ENCODE measurements at regions not wholly inside any gene's neighbourhood (a gene's known extent, or its start where the extent isn't known, plus 50 kb on each side); places are given as distances from the start of the nearest gene placed in this dataset.
"Not testable (repeated sequence)": the region's sequence is repeated elsewhere in the genome, so short reads cannot be mapped to it uniquely, and the experiment has no call there.

GRCh38 chr7:136266457-136266856, 289.3 kb upstream of the MTPN start:
- Histone ChIP-seq H3K4me3 (no peak overlapping the region), H3K4me1 (no peaks in the 10 kb centered on the region), H3K36me3 (no peaks in the 10 kb centered on the region), H3K27me3 (ENCODE audit: low read depth) (no peaks in the 10 kb centered on the region), H3K9me3 (peaks cover 22% of the 10 kb centered on the region), H3K27ac (no peak overlapping the region)
- ATAC-seq = no peak
- intact Hi-C loops (cut with DNase I) = no loop called here
- DNase-seq = no peak
- TF ChIP-seq CTCF (IDR thresholded peaks at IDR 0.05) = no peak

- DNase-seq; ATAC-seq; intact Hi-C loops (cut with DNase I); H3K4me3 ChIP-seq; H3K27me3 ChIP-seq (ENCODE audit: low read depth); H3K4me1 ChIP-seq; H3K27ac ChIP-seq; H3K36me3 ChIP-seq: not testable (repeated sequence)
- peaks cover 31% of the 10 kb centered on the region for H3K9me3 ChIP-seq
Observed at GRCh38 chr7:136264304-136264703, 287.1 kb upstream of the MTPN start.

- peaks cover 31% of the 10 kb centered on the region for H3K9me3 ChIP-seq
- H3K4me3 ChIP-seq; H3K27ac ChIP-seq; H3K27me3 ChIP-seq (ENCODE audit: low read depth); intact Hi-C loops (cut with DNase I); H3K36me3 ChIP-seq; H3K4me1 ChIP-seq; DNase-seq; ATAC-seq: not testable (repeated sequence)
Observed at GRCh38 chr7:136263112-136263860, 286.1 kb upstream of the MTPN start.

- H3K36me3 ChIP-seq; ATAC-seq; intact Hi-C loops (cut with DNase I); H3K27me3 ChIP-seq (ENCODE audit: low read depth); DNase-seq; H3K27ac ChIP-seq; H3K4me1 ChIP-seq; H3K4me3 ChIP-seq: not testable (repeated sequence)
- H3K9me3 ChIP-seq = peaks cover 31% of the 10 kb centered on the region
Observed at GRCh38 chr7:136260591-136260990, 283.4 kb upstream of the MTPN start.

GRCh38 chr7:136259074-136259473, 281.9 kb upstream of the MTPN start:
- Histone ChIP-seq H3K4me3 (no peak overlapping the region), H3K4me1 (no peaks in the 10 kb centered on the region), H3K9me3 (peaks cover 22% of the 10 kb centered on the region), H3K27me3 (ENCODE audit: low read depth) (no peaks in the 10 kb centered on the region), H3K36me3 (no peaks in the 10 kb centered on the region), H3K27ac (no peak overlapping the region)
- no peak for TF ChIP-seq CTCF (IDR thresholded peaks at IDR 0.05)
- no peak for ATAC-seq
- DNase-seq = no peak
- intact Hi-C loops (cut with DNase I) = no loop called here

GRCh38 chr7:136256491-136256890, 279.3 kb upstream of the MTPN start:
- H3K27ac ChIP-seq = no peak overlapping the region
- peaks cover 10% of the 10 kb centered on the region for H3K9me3 ChIP-seq
- intact Hi-C loops (cut with DNase I) = no loop called here
- no peaks in the 10 kb centered on the region for H3K4me1 ChIP-seq
- ATAC-seq = no peak
- no peak for TF ChIP-seq CTCF (IDR thresholded peaks at IDR 0.05)
- H3K36me3 ChIP-seq = no peaks in the 10 kb centered on the region
- no peak overlapping the region for H3K4me3 ChIP-seq
- DNase-seq = no peak
- no peaks in the 10 kb centered on the region for H3K27me3 ChIP-seq (ENCODE audit: low read depth)

GRCh38 chr7:136254148-136254547, 277.0 kb upstream of the MTPN start:
- intact Hi-C loops (cut with DNase I) = no loop called here
- no peak for ATAC-seq
- H3K4me3 ChIP-seq = no peak overlapping the region
- no peak overlapping the region for H3K27ac ChIP-seq
- no peak for DNase-seq
- no peaks in the 10 kb centered on the region for H3K36me3 ChIP-seq
- TF ChIP-seq CTCF (IDR thresholded peaks at IDR 0.05) = no peak
- H3K9me3 ChIP-seq = no peaks in the 10 kb centered on the region
- no peaks in the 10 kb centered on the region for H3K4me1 ChIP-seq
- H3K27me3 ChIP-seq (ENCODE audit: low read depth) = no peaks in the 10 kb centered on the region
